ENCODE measurements at regions not wholly inside any gene's neighbourhood (a gene's known extent, or its start where the extent isn't known, plus 50 kb on each side); places are given as distances from the start of the nearest gene placed in this dataset.

DNA sequence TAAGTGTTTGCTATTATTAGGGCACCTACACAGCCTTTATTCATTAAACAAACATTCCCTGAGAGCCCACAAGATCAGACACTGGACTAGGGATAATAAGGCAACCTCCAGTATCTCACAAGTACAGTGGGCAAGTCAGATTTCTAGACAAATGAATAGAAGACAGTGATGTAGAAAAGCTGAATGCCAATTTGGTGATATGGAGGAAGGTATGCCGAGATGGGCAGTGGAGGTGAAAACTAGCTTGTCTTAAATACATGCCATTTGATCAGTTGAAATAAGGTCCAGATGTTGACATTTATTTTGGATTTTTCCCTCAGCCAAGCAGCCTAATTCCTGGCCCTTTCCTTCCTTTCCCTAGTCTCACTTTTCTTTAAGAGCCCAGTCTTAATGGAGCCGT, 130.3 kb downstream of the RXFP2 start:
- 89% methylated on average over 2 of the region's 2 CpGs for WGBS (ENCODE audit: low lambda C conversion rate, missing lambda C conversion rate)
- H3K9me3 ChIP-seq (ENCODE audit: low read depth): no peaks in the 10 kb centered on the region

DNA sequence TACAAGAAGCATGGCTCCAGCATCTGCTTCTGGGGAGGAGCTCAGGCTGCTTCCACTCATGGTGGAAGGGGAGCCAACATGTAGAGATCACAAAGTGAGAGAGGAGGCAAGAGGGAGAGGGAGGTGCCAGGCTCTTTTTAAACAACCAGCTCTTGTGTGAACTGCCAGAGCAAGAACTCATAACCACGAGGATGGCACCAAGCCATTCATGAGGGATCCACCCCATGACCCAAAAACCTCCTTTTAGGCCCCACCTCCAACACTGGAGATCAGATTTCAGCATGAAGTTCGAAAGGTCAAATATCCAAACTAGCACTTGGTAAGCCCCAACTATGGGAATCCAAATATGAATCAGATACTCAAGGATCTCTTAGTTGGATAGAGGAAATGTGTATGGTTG, 131.2 kb downstream of the RXFP2 start:
- no peaks in the 10 kb centered on the region for H3K27me3 ChIP-seq

More for the DNA sequence above, 130.3 kb downstream of the RXFP2 start:
- Histone ChIP-seq H3K27ac (no peak overlapping the region), H3K36me3 (replicated peaks; ENCODE audit: insufficient read depth, low read depth) (no peaks in the 10 kb centered on the region), H3K79me2 (no peaks in the 10 kb centered on the region), H3K4me2 (no peak overlapping the region), H2AFZ (no peak overlapping the region), H4K20me1 (ENCODE audit: insufficient read depth, poor library complexity, severe bottlenecking) (no peaks in the 10 kb centered on the region), H3K9me2 (replicated peaks; ENCODE audit: insufficient read depth) (no peaks in the 10 kb centered on the region), H3K4me1 (ENCODE audit: insufficient read depth) (no peaks in the 10 kb centered on the region), H3K27me3 (no peaks in the 10 kb centered on the region), H3K4me3 (no peak overlapping the region)
- no peak for TF ChIP-seq EZH2 (IDR thresholded peaks at IDR 0.05; ENCODE audit: borderline replicate concordance)
- TF ChIP-seq, protein P1, sequence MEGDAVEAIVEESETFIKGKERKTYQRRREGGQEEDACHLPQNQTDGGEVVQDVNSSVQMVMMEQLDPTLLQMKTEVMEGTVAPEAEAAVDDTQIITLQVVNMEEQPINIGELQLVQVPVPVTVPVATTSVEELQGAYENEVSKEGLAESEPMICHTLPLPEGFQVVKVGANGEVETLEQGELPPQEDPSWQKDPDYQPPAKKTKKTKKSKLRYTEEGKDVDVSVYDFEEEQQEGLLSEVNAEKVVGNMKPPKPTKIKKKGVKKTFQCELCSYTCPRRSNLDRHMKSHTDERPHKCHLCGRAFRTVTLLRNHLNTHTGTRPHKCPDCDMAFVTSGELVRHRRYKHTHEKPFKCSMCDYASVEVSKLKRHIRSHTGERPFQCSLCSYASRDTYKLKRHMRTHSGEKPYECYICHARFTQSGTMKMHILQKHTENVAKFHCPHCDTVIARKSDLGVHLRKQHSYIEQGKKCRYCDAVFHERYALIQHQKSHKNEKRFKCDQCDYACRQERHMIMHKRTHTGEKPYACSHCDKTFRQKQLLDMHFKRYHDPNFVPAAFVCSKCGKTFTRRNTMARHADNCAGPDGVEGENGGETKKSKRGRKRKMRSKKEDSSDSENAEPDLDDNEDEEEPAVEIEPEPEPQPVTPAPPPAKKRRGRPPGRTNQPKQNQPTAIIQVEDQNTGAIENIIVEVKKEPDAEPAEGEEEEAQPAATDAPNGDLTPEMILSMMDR (IDR thresholded peaks at IDR 0.05; ENCODE audit: poor library complexity): no peak
- TF ChIP-seq EZH2phosphoT487 (IDR thresholded peaks at IDR 0.05; ENCODE audit: low read depth, severe bottlenecking, unreplicated experiment): no peak
- no peak for DNase-seq (ENCODE audit: low spot score)

DNA sequence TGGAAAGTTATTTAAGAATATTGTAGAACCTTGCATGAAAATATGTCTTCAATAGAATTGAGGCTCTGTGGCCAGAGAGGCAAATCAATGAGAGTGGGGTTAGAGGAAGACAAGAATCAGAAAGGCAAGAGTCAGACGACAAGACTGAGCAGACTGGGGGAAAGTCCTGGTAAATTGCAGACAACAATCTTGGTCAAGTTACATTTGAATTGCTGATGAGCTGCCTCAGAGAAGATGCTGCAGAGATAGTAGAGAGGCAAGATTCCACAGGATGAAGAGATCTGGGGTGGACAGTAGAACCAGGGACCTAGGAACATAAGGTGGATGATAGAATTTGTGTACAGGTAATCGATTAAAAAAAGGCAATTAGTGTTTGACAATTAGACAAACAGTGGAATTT, 133.8 kb downstream of the RXFP2 start:
- WGBS (ENCODE audit: low lambda C conversion rate, missing lambda C conversion rate): 63% methylated on average over 2 of the region's 2 CpGs
- TF ChIP-seq, protein P1 (IDR thresholded peaks at IDR 0.05; ENCODE audit: poor library complexity): no peak
- no peaks in the 10 kb centered on the region for H3K9me3 ChIP-seq (ENCODE audit: low read depth)

More for the DNA sequence above, 131.2 kb downstream of the RXFP2 start:
- no peaks in the 10 kb centered on the region for H3K36me3 ChIP-seq (replicated peaks; ENCODE audit: insufficient read depth, low read depth)
- no peak overlapping the region for H3K4me2 ChIP-seq
- WGBS (ENCODE audit: low lambda C conversion rate, missing lambda C conversion rate): 82% methylated on average over 2 of the region's 2 CpGs
- H3K27ac ChIP-seq: no peak overlapping the region
- no peak for DNase-seq (ENCODE audit: low spot score)
- no peaks in the 10 kb centered on the region for H3K4me1 ChIP-seq (ENCODE audit: insufficient read depth)
- H4K20me1 ChIP-seq (ENCODE audit: insufficient read depth, poor library complexity, severe bottlenecking): no peaks in the 10 kb centered on the region
- no peak overlapping the region for H3K4me3 ChIP-seq
- H3K9me2 ChIP-seq (replicated peaks; ENCODE audit: insufficient read depth): no peaks in the 10 kb centered on the region
- no peaks in the 10 kb centered on the region for H3K9me3 ChIP-seq (ENCODE audit: low read depth)
- H2AFZ ChIP-seq: no peak overlapping the region
- TF ChIP-seq EZH2phosphoT487 (IDR thresholded peaks at IDR 0.05; ENCODE audit: low read depth, severe bottlenecking, unreplicated experiment) (no peak), EZH2 (IDR thresholded peaks at IDR 0.05; ENCODE audit: borderline replicate concordance) (no peak)
- TF ChIP-seq, protein P1 (IDR thresholded peaks at IDR 0.05; ENCODE audit: poor library complexity): no peak
- no peaks in the 10 kb centered on the region for H3K79me2 ChIP-seq

DNA sequence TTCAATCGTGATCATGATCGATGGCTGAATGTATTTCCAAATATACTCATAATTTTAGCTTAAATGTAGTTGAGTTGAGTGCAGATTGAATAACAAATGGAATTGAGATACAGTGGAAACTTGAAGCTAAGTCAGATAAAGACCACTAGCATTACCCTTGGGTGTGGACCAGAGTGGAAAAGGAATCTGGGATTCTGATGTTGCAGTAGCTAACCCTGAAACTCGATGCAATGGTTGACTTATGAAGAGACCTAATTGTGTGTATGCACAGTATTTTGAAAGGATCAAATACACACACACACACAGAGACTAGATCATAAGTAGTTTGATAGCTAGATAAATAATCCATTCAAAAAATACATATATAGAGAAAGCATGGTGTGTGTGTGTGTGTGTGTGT, 135.8 kb downstream of the RXFP2 start:
- WGBS (ENCODE audit: low lambda C conversion rate, missing lambda C conversion rate): 77% methylated on average over 3 of the region's 3 CpGs
- Histone ChIP-seq H3K36me3 (replicated peaks; ENCODE audit: insufficient read depth, low read depth) (no peaks in the 10 kb centered on the region), H3K4me1 (ENCODE audit: insufficient read depth) (no peaks in the 10 kb centered on the region), H3K79me2 (no peaks in the 10 kb centered on the region), H3K9me3 (ENCODE audit: low read depth) (no peaks in the 10 kb centered on the region), H3K4me3 (no peak overlapping the region), H4K20me1 (ENCODE audit: insufficient read depth, poor library complexity, severe bottlenecking) (no peaks in the 10 kb centered on the region), H3K4me2 (no peak overlapping the region), H2AFZ (no peak overlapping the region), H3K9me2 (replicated peaks; ENCODE audit: insufficient read depth) (no peaks in the 10 kb centered on the region), H3K27ac (no peak overlapping the region), H3K27me3 (no peaks in the 10 kb centered on the region)
- DNase-seq (ENCODE audit: low spot score): no peak
- TF ChIP-seq, protein P1 (IDR thresholded peaks at IDR 0.05; ENCODE audit: poor library complexity): no peak
- TF ChIP-seq EZH2phosphoT487 (IDR thresholded peaks at IDR 0.05; ENCODE audit: low read depth, severe bottlenecking, unreplicated experiment): no peak
- no peak for TF ChIP-seq EZH2 (IDR thresholded peaks at IDR 0.05; ENCODE audit: borderline replicate concordance)

More for the DNA sequence above, 133.8 kb downstream of the RXFP2 start:
- Histone ChIP-seq H3K79me2 (no peaks in the 10 kb centered on the region), H4K20me1 (ENCODE audit: insufficient read depth, poor library complexity, severe bottlenecking) (no peaks in the 10 kb centered on the region), H3K27me3 (no peaks in the 10 kb centered on the region), H3K27ac (no peak overlapping the region), H3K4me2 (no peak overlapping the region), H3K4me1 (ENCODE audit: insufficient read depth) (no peaks in the 10 kb centered on the region), H3K36me3 (replicated peaks; ENCODE audit: insufficient read depth, low read depth) (no peaks in the 10 kb centered on the region), H3K9me2 (replicated peaks; ENCODE audit: insufficient read depth) (no peaks in the 10 kb centered on the region), H2AFZ (no peak overlapping the region), H3K4me3 (no peak overlapping the region)
- no peak for DNase-seq (ENCODE audit: low spot score)

Measured in hepatocyte (in vitro differentiated cells).